ENCODE measurements at regions not wholly inside any gene's neighbourhood (a gene's known extent, or its start where the extent isn't known, plus 50 kb on each side); places are given as distances from the start of the nearest gene placed in this dataset.

GRCh38 chr6:94468830-94469229 is 1049.5 kb upstream of the EPHA7 start:
- Histone ChIP-seq H3K27ac (no peak overlapping the region), H3K27me3 (ENCODE audit: insufficient read depth, low read depth) (no peaks in the 10 kb centered on the region), H3F3A (ENCODE audit: insufficient read depth, low read depth) (no peaks in the 10 kb centered on the region), H3K4me1 (replicated peaks; ENCODE audit: insufficient read depth) (no peaks in the 10 kb centered on the region), H4K20me1 (ENCODE audit: insufficient read depth) (no peaks in the 10 kb centered on the region), H3K9me2 (ENCODE audit: insufficient read depth) (no peaks in the 10 kb centered on the region), H3K4me2 (no peak overlapping the region), H2AFZ (no peak overlapping the region), H3K9me3 (ENCODE audit: insufficient read depth, low read depth) (no peaks in the 10 kb centered on the region), H3K36me3 (ENCODE audit: low read depth) (no peaks in the 10 kb centered on the region), H3K79me2 (ENCODE audit: low read depth) (no peaks in the 10 kb centered on the region), H3K4me3 (no peak overlapping the region)
- ChIA-PET POLR2A (ENCODE audit: unreplicated experiment) (no interaction called here), CTCF (no interaction called here)
- BruUV-seq (replicated peaks): no TSS peak
- intact Hi-C loops (cut with micrococcal nuclease; ENCODE audit: unreplicated experiment): no loop called here
- TF ChIP-seq CTCF (conservative IDR thresholded peaks at IDR 0.05) (no peak), EZH2 (IDR thresholded peaks at IDR 0.05; ENCODE audit: low read depth) (no peak)
- no peak for DNase-seq

GRCh38 chr6:94464018-94464510 is 1044.7 kb upstream of the EPHA7 start:
- Histone ChIP-seq H3K4me1 (replicated peaks; ENCODE audit: insufficient read depth) (no peaks in the 10 kb centered on the region), H2AFZ (no peak overlapping the region), H3K4me3 (no peak overlapping the region), H3K36me3 (ENCODE audit: low read depth) (no peaks in the 10 kb centered on the region), H3K27me3 (ENCODE audit: insufficient read depth, low read depth) (no peaks in the 10 kb centered on the region), H4K20me1 (ENCODE audit: insufficient read depth) (no peaks in the 10 kb centered on the region), H3K9me3 (ENCODE audit: insufficient read depth, low read depth) (no peaks in the 10 kb centered on the region), H3K9me2 (ENCODE audit: insufficient read depth) (no peaks in the 10 kb centered on the region), H3K79me2 (ENCODE audit: low read depth) (no peaks in the 10 kb centered on the region), H3F3A (ENCODE audit: insufficient read depth, low read depth) (no peaks in the 10 kb centered on the region), H3K4me2 (no peak overlapping the region), H3K27ac (no peak overlapping the region)
- no peak for TF ChIP-seq EZH2 (IDR thresholded peaks at IDR 0.05; ENCODE audit: low read depth)
- TF ChIP-seq CTCF (conservative IDR thresholded peaks at IDR 0.05): no peak
- no peak for DNase-seq
- BruUV-seq (replicated peaks): no TSS peak
- POLR2A ChIA-PET (ENCODE audit: unreplicated experiment): no interaction called here
- intact Hi-C loops (cut with micrococcal nuclease; ENCODE audit: unreplicated experiment): no loop called here
- CTCF ChIA-PET: no interaction called here

- H2AFZ ChIP-seq: no peak overlapping the region
- H3K4me1 ChIP-seq (replicated peaks; ENCODE audit: insufficient read depth): no peaks in the 10 kb centered on the region
- H3K4me2 ChIP-seq: no peak overlapping the region
- TF ChIP-seq CTCF (conservative IDR thresholded peaks at IDR 0.05) (no peak), EZH2 (IDR thresholded peaks at IDR 0.05; ENCODE audit: low read depth) (no peak)
- H3F3A ChIP-seq (ENCODE audit: insufficient read depth, low read depth): no peaks in the 10 kb centered on the region
- no TSS peak for BruUV-seq (replicated peaks)
- no peaks in the 10 kb centered on the region for H3K9me2 ChIP-seq (ENCODE audit: insufficient read depth)
- DNase-seq: no peak
- CTCF ChIA-PET: no interaction called here
- no peaks in the 10 kb centered on the region for H3K27me3 ChIP-seq (ENCODE audit: insufficient read depth, low read depth)
- no peaks in the 10 kb centered on the region for H3K9me3 ChIP-seq (ENCODE audit: insufficient read depth, low read depth)
- no peaks in the 10 kb centered on the region for H3K79me2 ChIP-seq (ENCODE audit: low read depth)
- POLR2A ChIA-PET (ENCODE audit: unreplicated experiment): no interaction called here
- no peak overlapping the region for H3K4me3 ChIP-seq
- intact Hi-C loops (cut with micrococcal nuclease; ENCODE audit: unreplicated experiment): no loop called here
- no peak overlapping the region for H3K27ac ChIP-seq
- H4K20me1 ChIP-seq (ENCODE audit: insufficient read depth): no peaks in the 10 kb centered on the region
- no peaks in the 10 kb centered on the region for H3K36me3 ChIP-seq (ENCODE audit: low read depth)
Measured at GRCh38 chr6:94463306-94463705, 1043.9 kb upstream of the EPHA7 start.
